ENCODE measurements at regions not wholly inside any gene's neighbourhood (a gene's known extent, or its start where the extent isn't known, plus 50 kb on each side); places are given as distances from the start of the nearest gene placed in this dataset.

DNA sequence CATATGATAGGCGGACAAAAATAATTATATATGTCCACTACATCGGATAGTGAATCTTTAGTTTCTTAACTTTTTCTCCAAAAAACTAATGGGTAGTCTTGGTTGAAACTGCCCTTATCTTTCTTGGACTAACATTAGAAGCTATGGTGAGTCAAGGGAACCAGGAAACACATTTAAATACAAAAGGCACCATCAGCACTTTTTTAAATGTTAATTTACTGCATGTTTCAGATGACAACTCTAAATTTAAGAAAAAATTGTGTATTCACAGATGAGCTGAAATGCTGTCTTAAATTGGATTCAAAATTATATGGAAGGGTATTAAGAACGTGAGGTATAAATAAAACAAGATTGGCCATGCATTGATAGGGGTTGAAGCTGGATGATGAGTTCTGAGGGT, 75.6 kb upstream of the CERS6 start:
- DNase-seq, result no peak

DNA sequence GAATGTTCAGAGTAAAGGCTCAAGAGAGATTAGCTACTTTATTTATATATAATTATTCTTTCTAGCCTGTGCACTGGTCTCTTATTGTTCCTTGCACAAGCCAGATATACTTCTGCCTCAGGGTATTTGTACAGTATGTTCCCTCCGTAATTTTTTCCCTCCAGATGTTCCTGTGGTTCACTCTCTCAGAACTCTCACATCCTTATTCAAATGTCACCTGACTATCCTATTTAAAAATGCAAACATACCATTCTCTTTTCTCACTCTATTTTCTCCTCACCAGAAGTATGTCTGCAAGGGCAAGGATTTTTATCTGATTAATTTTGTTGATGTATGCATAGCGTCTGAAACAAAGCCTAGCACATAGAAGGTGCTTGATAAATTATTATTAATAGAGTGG, 64.0 kb upstream of the CERS6 start:
- no peak for DNase-seq

DNA sequence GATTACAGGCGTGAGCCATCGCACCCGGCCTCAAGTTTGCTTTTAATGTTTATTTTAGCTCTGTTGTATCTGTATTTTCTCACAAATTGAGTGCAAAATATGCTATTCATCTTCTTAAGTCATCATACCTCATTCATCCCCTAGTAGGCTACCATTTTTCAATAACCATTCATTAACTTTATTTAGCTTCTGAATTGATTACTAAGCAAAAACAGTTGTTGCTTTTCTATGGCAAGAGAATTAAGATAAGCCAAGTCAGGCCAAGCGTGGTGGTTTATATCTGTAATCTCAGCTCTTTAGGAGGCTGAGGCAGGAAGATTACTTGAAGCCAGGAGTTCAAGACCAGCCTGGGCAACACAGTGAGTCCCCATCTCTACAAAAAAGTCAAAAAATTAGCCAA, 63.3 kb upstream of the CERS6 start:
- no peak for DNase-seq

DNA sequence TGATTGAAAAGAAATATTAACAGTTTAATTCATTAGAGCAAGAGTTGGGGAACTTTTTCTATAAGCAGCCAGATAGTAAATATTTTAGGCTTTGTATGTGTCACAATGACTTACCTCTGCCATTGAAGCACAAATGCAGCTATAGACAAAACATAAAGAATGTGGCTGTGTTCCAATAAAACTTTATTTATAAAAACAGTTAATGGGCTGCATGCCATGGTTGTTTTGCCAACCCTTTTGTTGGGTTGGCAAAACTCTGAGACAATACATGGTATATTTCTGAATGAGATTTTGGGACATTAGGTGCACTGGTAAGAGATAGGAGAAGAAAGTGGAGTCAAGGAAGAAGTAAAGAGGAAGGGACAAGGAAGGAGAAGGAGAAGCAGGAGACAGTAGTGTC, 61.8 kb upstream of the CERS6 start:
- DNase-seq, result no peak

DNA sequence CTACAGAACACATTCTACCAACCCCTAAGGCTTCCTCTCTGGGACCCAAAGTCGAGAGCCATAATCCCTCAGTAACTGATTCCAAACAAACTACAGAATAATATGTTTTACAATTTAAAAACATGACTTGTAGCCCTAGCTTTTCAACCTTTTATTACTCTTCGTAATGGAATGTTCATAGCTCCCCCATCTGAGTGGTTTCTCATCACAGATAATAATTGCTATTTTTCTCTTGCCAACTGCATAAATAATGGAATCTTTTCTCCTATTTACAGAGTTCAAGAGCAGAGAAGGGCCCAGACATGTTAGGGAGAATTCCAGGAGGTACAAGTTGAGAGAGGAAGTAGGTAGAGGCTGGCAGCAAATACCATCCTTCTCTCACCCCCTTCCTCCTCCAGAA, 59.9 kb upstream of the CERS6 start:
- no peak for DNase-seq

DNA sequence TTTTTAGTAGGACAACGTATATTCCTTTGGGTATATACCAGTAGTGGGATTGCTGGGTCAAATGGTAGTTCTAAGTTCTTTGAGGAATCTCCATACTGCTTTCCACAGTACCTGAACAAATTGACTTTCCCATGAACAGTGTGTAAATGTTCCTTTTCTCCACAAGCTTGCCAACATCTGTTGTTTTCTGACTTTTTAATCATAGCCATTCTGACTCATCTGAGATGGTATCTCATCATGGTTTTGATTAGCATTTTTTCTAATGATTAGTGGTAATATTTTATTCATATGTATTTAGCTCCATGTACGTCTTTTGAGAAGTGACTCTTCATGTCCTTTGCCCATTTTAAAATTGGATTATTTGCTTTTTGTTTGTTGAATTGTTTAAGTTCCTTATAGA, 58.4 kb upstream of the CERS6 start:
- DNase-seq, result no peak

DNA sequence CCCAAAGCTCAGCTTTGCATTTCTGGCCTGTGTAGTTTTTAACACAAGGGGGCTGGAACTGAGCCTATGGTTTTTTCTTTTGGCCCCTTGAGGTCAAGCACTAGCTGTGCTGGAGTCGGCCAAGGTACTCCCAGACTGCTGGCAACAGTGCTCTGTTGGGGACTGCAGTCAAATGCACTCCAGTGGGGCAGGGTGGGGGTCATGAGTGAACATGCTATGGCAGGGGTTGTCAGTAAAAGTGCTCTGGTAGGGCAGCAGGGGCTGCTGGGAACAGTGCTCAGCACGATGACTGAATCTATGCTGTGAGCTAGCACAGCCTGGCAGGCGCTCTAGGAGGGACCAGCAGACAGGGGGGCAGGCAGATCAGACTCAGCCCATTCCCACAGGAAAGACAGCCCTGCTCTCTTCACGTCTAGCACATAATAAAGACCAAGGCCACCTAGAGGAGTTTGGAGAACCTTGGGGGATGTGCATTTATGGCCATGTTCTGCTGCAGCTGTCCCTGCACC, 55.0 kb upstream of the CERS6 start:
- no peak for DNase-seq

DNA sequence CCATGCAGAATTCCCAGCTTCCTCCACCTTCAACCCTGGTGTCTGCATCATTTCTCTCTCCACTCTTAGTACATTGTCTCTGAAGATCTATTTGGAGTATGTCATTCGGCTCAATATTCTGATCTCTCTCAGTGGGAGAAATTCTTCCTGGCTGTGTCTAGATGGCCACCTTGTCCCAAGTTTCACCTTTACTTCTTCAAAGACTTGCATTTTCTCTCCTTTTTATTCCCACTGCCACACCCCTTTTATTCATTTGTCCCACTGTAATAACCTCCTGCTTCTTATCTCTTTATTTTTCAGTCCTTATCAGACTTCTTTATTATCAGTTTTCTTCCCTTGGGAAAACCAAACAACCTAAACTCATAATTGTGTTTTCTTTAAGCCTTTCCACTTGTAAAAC, 54.3 kb upstream of the CERS6 start:
- DNase-seq, result no peak

DNA sequence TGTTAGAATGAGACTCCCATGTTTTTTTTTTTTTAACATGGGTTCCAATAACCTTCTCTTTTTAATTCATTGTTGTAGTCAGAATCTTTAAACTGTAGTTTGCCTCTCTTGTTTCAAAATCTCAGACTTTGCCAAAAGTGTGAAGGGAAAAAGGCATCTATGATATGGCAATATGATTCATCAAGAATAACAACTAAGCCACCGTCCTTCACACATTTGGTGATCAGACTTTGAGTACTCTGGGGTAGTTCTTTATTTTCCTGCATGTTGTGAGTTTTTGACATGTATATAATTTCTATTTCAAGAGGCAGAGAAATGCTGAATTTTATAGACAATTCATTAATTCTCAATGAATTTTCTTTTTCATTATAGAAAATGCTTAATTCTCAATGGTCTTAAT, 53.5 kb upstream of the CERS6 start:
- DNase-seq, result no peak

DNA sequence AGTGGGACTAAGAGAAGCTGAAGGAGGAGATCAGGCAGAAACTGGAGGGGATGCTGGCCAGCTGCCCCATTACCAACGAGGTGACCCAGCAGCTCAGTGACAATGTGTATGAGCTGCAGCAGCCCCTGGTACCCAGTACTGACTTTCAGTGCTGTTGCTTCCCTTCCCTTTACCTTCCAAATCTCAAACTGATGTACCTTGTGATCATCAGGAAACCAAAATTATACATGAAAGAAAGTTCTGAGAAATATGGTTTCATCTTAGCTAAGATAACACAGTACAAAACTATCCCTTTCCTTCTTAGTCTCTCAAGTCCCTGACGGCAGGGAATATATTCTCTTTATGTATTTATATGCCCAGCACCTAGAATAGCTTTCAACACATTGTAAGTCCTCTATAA, 52.3 kb upstream of the CERS6 start:
- no peak for DNase-seq

DNA sequence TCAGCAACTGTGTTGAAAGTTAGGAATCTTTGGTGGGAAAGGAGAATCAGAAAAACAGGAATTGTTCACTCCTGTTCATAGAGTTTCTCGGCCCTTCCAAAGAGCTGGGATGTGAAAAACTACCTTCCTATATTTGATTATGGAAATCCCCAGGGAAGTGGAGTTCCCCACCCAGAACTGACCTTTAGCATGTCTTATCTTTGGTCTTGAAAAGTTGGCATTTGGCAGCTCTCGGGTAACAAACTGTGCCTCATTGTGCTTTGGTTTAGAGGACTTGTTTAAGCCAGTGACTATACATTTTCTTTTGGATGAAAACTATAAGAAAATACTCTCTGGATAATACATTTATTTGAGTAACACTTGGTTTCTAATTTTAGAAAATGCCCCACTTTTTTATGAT, 51.3 kb upstream of the CERS6 start:
- no peak for DNase-seq
